Activated T-helper 1 cell treated with anti-CD3 and anti-CD28 coated beads, Interleukin-12 subunit alpha, Interleukin-12 subunit beta, Interleukin-2, Interleukin-4 antibody, amounts not matched to agents 30 ng/mL and 10 ng/mL and 1 ng/mL, durations not matched to agents 14 hours and 24 hours and 36 hours (primary cell): ENCODE measurements at regions not wholly inside any gene's neighbourhood (a gene's known extent, or its start where the extent isn't known, plus 50 kb on each side); places are given as distances from the start of the nearest gene placed in this dataset.

Experiments
- DNase-seq: peaks from one replicate; pipeline ENCODE4 v3.0.0; 2021; ENCODE audit warnings: low spot score
- H3K27ac Mint-ChIP-seq: one replicate; pipeline ENCODE4 v1.8.0; 2021; ENCODE audit warnings: mild to moderate bottlenecking, mixed read lengths
- H3K27me3 Mint-ChIP-seq: one replicate; pipeline ENCODE4 v1.8.0; 2022; ENCODE audit warnings: mild to moderate bottlenecking, moderate library complexity, mixed read lengths; ENCODE audit not compliant: insufficient read depth
- H3K36me3 Mint-ChIP-seq: one replicate; pipeline ENCODE4 v1.8.0; 2021; ENCODE audit warnings: low read depth, mixed read lengths
- H3K4me1 Mint-ChIP-seq: one replicate; pipeline ENCODE4 v1.8.0; 2021; ENCODE audit warnings: low read depth, mixed read lengths
- H3K4me3 Mint-ChIP-seq: one replicate; pipeline ENCODE4 v1.8.0; 2021; ENCODE audit warnings: mild to moderate bottlenecking, moderate library complexity, mixed read lengths
- H3K9me3 Mint-ChIP-seq: one replicate; pipeline ENCODE4 v1.8.0; 2021; ENCODE audit warnings: mixed read lengths
- intact Hi-C: fragments of 100-400 bp; cut with micrococcal nuclease; formaldehyde crosslinking; loops from one replicate; pipeline ENCODE4 v1.15.1; 2024

DNA sequence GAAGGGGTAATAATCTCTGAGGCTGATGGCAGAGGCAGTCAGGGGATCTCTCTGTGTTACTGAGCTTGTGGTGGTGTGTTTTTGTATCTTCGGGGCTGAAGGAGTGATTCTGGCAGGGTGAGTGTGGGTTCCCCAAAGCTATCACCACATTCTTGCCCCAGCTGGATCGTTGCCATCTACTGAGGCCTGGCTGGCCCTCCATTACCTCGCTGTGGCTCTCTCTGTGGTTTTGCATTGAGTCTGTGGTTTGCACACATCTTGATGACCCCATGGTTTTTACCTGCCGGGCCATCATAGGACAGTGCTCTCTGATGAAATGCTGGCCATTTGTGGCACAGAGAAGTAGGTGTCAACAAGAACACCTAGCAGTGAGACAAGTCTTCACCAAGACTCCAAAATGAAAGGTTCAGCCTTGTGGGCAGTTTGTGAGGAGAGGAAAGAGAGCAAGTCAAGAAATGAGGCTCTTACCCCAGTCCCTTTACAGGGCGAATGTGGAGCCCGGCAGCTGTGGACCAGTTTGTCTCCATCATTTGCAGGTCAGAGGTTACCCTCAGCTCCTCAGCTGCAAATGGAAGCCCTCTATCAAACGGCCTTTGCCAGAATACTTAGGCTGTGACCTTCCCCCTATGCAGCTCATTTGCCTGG lies 69.0 kb upstream of the NPAS1 start:
- peaks cover 17% of the 10 kb centered on the region for H3K36me3 Mint-ChIP-seq
- peaks cover 75% of the 10 kb centered on the region for H3K4me1 Mint-ChIP-seq
- H3K27ac Mint-ChIP-seq = peak overlapping the region; percentile 37
- H3K27me3 Mint-ChIP-seq = no peaks in the 10 kb centered on the region
- no peak overlapping the region for H3K4me3 Mint-ChIP-seq
- intact Hi-C loops = no loop called here
- DNase-seq = no peak
- no peaks in the 10 kb centered on the region for H3K9me3 Mint-ChIP-seq

DNA sequence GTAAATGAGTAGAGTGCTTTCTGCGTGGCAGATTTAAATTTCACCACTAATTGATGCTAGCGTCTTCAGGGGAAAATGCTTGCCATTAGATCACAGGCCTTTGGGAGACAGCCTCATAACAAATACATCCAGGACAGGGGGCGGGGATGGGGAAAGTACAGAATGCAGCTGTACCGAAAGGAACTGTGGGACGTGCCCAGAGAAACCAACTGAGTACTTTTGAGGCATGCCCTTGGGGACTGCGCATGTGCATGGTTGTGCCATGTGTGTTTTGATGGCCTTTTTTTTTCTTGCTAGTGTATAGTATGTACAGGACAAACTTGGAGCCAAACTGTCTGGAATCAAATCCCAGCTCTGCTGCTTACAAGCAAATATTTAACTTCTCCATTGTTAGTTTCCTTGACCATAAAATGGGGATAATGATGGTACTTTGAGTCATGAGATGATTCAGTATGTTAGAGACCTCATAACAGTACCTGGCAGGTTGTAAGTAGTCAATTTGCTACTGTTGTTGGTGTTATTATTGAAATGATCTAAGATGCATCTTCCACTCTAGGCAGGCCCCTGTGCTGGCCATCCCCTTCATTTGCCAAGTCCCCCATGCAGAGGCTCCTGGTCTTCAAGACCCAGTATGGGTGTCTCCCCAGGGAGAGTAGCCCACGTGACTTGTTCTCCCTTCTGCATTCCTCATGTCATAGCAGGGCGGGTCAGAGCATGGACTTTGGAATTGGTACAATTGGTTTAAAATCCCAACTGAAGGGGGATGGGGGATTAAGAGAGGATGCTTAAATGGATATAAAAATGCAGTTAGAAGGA lies 68.3 kb upstream of the NPAS1 start:
- no peak for DNase-seq
- peaks cover 73% of the 10 kb centered on the region for H3K4me1 Mint-ChIP-seq
- peaks cover 17% of the 10 kb centered on the region for H3K36me3 Mint-ChIP-seq
- no peak overlapping the region for H3K4me3 Mint-ChIP-seq
- peak overlapping the region; percentile 40 for H3K27ac Mint-ChIP-seq
- no peaks in the 10 kb centered on the region for H3K27me3 Mint-ChIP-seq
- intact Hi-C loops = no loop called here
- no peaks in the 10 kb centered on the region for H3K9me3 Mint-ChIP-seq

- Mint-ChIP-seq H3K27me3 (no peaks in the 10 kb centered on the region), H3K27ac (peak overlapping the region; percentile 93), H3K4me1 (peaks cover 75% of the 10 kb centered on the region), H3K36me3 (peaks cover 11% of the 10 kb centered on the region), H3K9me3 (no peaks in the 10 kb centered on the region), H3K4me3 (peak overlapping the region; percentile 24)
- intact Hi-C loops = no loop called here
- DNase-seq = no peak
Observed at GRCh38 chr19:46952874-46953273, 66.8 kb upstream of the NPAS1 start.

GRCh38 chr19:46953955-46954501 lies 65.6 kb upstream of the NPAS1 start:
- Mint-ChIP-seq H3K9me3 (no peaks in the 10 kb centered on the region), H3K4me1 (peaks cover 82% of the 10 kb centered on the region), H3K36me3 (peaks cover 16% of the 10 kb centered on the region), H3K27me3 (no peaks in the 10 kb centered on the region), H3K27ac (peak overlapping the region; percentile 93), H3K4me3 (peak overlapping the region; percentile 88)
- no peak for DNase-seq
- intact Hi-C loops = loop anchor here (2.0 kb wide), 2 partner anchors 37 to 141 kb away; no protein-coding TSS in a partner anchor

DNA sequence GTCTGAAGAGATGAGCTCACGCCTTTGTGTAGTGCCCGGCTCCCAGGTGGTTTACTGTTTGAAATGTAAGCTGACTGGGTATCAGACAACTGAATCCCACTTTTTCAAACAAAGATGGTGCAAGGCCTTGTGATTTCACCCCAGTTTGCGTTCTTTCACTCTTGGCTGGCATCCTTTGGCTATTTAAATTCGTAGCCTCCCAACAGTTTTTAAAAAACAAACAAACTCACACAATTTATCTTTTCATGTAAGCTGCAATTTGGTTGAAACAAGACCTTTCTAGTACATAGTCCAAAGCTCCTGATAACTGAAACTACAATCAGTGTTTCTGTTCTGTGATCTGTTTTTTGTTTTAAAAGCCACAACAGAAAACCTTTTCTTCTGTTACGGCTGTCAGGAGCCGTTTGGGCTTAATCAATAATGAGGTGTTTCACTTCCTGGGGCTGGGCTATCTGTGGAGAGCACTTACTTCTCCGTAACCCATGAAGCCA lies 65.1 kb upstream of the NPAS1 start:
- H3K4me3 Mint-ChIP-seq = peak overlapping the region; percentile 88
- DNase-seq = no peak
- no peaks in the 10 kb centered on the region for H3K27me3 Mint-ChIP-seq
- H3K4me1 Mint-ChIP-seq = peaks cover 79% of the 10 kb centered on the region
- peaks cover 16% of the 10 kb centered on the region for H3K36me3 Mint-ChIP-seq
- intact Hi-C loops = loop anchor here (2.0 kb wide), 2 partner anchors 38 to 140 kb away; no protein-coding TSS in a partner anchor
- peak overlapping the region; percentile 93 for H3K27ac Mint-ChIP-seq
- H3K9me3 Mint-ChIP-seq = no peaks in the 10 kb centered on the region

DNA sequence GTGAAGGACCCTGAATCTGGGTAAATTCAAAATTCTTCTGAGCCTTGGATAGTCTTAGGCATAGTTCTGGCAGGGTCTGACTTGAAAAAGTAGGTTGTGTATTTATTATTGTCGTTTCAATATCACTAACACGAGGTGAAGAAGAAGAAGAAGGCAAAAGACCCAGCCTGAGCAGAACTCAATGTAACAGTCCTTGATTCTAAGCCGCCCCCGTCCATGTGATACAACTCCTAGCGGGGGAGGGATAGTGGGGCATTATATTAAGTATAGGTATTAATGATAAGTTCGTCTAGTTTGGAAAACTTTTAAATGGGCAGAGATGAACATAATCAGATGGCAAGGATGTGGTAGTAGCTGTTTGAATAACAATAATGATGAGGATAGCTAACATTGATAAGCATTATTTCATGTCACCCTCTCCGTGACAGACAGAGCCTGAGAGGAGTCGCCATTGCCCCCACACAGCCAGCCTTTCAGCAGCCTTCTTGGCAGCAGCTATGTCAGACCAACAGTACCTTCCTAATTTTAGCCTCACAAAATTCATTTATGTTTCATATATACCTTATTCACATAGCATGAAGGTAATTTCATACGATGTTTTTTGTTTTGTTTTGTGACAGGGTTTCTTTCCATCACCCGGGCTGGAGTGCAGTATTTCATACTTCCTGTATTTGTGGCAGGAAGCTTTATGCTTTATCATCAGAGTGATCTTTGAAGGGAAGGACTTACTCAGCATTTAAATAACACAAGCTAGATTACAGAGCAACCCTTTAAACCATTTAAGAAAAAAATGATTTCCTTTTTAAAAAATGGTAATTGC lies 64.4 kb upstream of the NPAS1 start:
- peak overlapping the region; percentile 88 for H3K4me3 Mint-ChIP-seq
- H3K27me3 Mint-ChIP-seq = no peaks in the 10 kb centered on the region
- peak; percentile 43 for DNase-seq
- H3K27ac Mint-ChIP-seq = peak overlapping the region; percentile 93
- H3K4me1 Mint-ChIP-seq = peaks cover 79% of the 10 kb centered on the region
- intact Hi-C loops = loop anchor here (1.0 to 5.0 kb wide), 5 partner anchors 12 to 140 kb away; partner anchors contain the start of gene ARHGAP35
- H3K36me3 Mint-ChIP-seq = peaks cover 16% of the 10 kb centered on the region
- H3K9me3 Mint-ChIP-seq = no peaks in the 10 kb centered on the region

DNA sequence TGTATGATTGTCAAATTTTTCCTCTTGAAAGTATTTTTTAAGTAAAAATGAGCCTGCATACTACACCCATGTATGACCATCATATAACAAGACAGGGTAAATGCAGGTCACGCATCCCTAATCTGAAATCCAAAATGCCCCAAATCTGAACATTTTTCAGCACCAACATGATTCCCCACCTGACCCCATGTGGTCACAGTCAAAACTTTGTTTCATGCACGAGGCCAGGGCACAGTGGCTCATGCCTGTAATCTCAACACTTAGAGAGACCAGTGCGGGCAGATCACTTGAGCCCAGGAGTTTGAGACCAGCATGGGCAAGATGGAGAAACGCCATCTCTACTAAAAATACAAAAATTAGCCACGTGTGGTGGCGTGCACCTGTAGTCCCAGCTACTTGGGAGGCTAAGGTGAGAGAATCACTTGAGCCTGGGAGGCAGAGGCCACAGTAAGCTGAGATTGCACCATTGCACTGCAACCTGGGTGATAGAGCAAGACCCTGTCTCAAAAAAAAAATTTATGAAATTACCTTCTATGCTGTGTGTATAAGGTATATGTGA lies 63.7 kb upstream of the NPAS1 start:
- H3K36me3 Mint-ChIP-seq = peaks cover 17% of the 10 kb centered on the region
- H3K27ac Mint-ChIP-seq = peak overlapping the region; percentile 93
- H3K4me3 Mint-ChIP-seq = peak overlapping the region; percentile 88
- no peak for DNase-seq
- intact Hi-C loops = loop anchor here (1.0 to 5.0 kb wide), 5 partner anchors 11 to 139 kb away; partner anchors contain the start of gene ARHGAP35
- no peaks in the 10 kb centered on the region for H3K9me3 Mint-ChIP-seq
- no peaks in the 10 kb centered on the region for H3K27me3 Mint-ChIP-seq
- peaks cover 77% of the 10 kb centered on the region for H3K4me1 Mint-ChIP-seq

- DNase-seq = no peak
- Mint-ChIP-seq H3K9me3 (no peaks in the 10 kb centered on the region), H3K27me3 (no peaks in the 10 kb centered on the region), H3K27ac (peak overlapping the region; percentile 71), H3K36me3 (peaks cover 15% of the 10 kb centered on the region), H3K4me3 (peak overlapping the region; percentile 42), H3K4me1 (peaks cover 79% of the 10 kb centered on the region)
- intact Hi-C loops = loop anchor here (5.0 kb wide), 1 partner anchor 34 kb away; no protein-coding TSS in a partner anchor
Observed at GRCh38 chr19:46958532-46958931, 61.1 kb upstream of the NPAS1 start.

- H3K36me3 Mint-ChIP-seq = peaks cover 13% of the 10 kb centered on the region
- peaks cover 66% of the 10 kb centered on the region for H3K4me1 Mint-ChIP-seq
- H3K4me3 Mint-ChIP-seq = no peak overlapping the region
- H3K9me3 Mint-ChIP-seq = no peaks in the 10 kb centered on the region
- intact Hi-C loops = loop anchor here (5.0 kb wide), 1 partner anchor 32 kb away; no protein-coding TSS in a partner anchor
- no peak for DNase-seq
- peak overlapping the region; percentile 23 for H3K27ac Mint-ChIP-seq
- no peaks in the 10 kb centered on the region for H3K27me3 Mint-ChIP-seq
Observed at GRCh38 chr19:46959894-46960556, 59.6 kb upstream of the NPAS1 start.

- intact Hi-C loops = no loop called here
- no peak for DNase-seq
- Mint-ChIP-seq H3K27ac (peak overlapping the region; percentile 89), H3K9me3 (no peaks in the 10 kb centered on the region), H3K4me3 (no peak overlapping the region), H3K4me1 (peaks cover 57% of the 10 kb centered on the region), H3K27me3 (no peaks in the 10 kb centered on the region), H3K36me3 (peaks cover 17% of the 10 kb centered on the region)
Observed at GRCh38 chr19:46962030-46962570, 57.5 kb upstream of the NPAS1 start.

DNA sequence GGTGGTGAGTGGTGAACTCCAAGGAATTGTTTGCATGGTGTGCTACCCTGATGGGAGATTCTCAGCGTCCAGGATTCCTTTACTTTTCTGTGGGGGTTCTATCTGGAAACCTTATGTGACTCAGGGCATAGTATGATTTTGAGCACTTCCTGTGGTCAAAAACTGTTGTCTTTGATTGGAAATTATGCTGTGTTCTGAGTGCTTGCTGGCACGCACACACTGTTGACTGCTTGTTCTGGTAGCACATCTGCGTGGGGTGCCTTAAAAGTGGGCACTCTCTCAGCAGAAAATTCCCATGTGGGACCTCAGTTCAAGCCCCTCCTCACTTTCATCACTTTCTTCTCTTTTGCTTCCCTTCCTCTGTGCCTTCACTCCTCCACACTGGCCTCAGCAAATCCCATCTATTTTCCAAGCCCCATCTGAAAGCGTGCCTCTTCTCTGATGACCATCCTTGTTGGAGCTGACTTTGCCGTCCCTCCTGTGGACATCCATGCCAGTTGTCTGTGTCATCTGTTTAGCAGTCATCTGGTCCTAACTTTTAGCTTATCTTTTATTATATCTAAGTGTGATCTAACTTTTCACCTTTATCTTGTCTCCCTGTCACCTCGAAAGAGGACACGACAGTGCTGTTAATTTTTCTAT lies 56.4 kb upstream of the NPAS1 start:
- Mint-ChIP-seq H3K4me1 (peaks cover 63% of the 10 kb centered on the region), H3K27me3 (no peaks in the 10 kb centered on the region), H3K9me3 (no peaks in the 10 kb centered on the region), H3K4me3 (peak overlapping the region; percentile 43), H3K27ac (peak overlapping the region; percentile 89), H3K36me3 (peaks cover 20% of the 10 kb centered on the region)
- no peak for DNase-seq
- intact Hi-C loops = no loop called here
